Fibroblast of pulmonary artery (primary cell): ENCODE measurements at regions not wholly inside any gene's neighbourhood (a gene's known extent, or its start where the extent isn't known, plus 50 kb on each side); places are given as distances from the start of the nearest gene placed in this dataset.

Experiments used
- DNase-seq: peaks from one replicate; pipeline ENCODE4 v3.0.0-alpha.2; 2010; ENCODE audit warnings: low read depth
- H3K4me3 ChIP-seq: replicated peaks from 2 replicates; pipeline ENCODE4 v1.5.1; 2011; ENCODE audit warnings: low read depth, mild to moderate bottlenecking, control low read depth, low read length, moderate library complexity
- CTCF ChIP-seq: IDR thresholded peaks from 2 replicates; pipeline ENCODE4 v1.5.1; 2011; ENCODE audit warnings: mild to moderate bottlenecking, control low read depth, low read length, inconsistent platforms; ENCODE audit errors: missing control alignments

GRCh38 chr7:115349635-115350034, 427.7 kb downstream of the MDFIC start:
- no peak for TF ChIP-seq CTCF
- no peak for DNase-seq
- no peak overlapping the region for H3K4me3 ChIP-seq

- no peak overlapping the region for H3K4me3 ChIP-seq
- TF ChIP-seq CTCF = no peak
- DNase-seq = no peak
Measured at GRCh38 chr7:115346685-115347084, 424.8 kb downstream of the MDFIC start.

- TF ChIP-seq CTCF = peak; percentile 35
- no peak overlapping the region for H3K4me3 ChIP-seq
- DNase-seq = peak; percentile 90
Measured at GRCh38 chr7:115340828-115341227, 418.9 kb downstream of the MDFIC start.

GRCh38 chr7:115338016-115338415, 416.1 kb downstream of the MDFIC start:
- DNase-seq = no peak
- H3K4me3 ChIP-seq = no peak overlapping the region
- TF ChIP-seq CTCF = no peak

- DNase-seq = peak; percentile 4
- no peak overlapping the region for H3K4me3 ChIP-seq
- no peak for TF ChIP-seq CTCF
Measured at GRCh38 chr7:115332691-115333090, 410.8 kb downstream of the MDFIC start.

- no peak for DNase-seq
- TF ChIP-seq CTCF = no peak
- H3K4me3 ChIP-seq = no peak overlapping the region
Measured at GRCh38 chr7:115329006-115329405, 407.1 kb downstream of the MDFIC start.

GRCh38 chr7:115328018-115328417, 406.1 kb downstream of the MDFIC start:
- no peak for DNase-seq
- H3K4me3 ChIP-seq = no peak overlapping the region
- TF ChIP-seq CTCF = no peak
